OCI-LY3 (cell line): ENCODE measurements at regions not wholly inside any gene's neighbourhood (a gene's known extent, or its start where the extent isn't known, plus 50 kb on each side); places are given as distances from the start of the nearest gene placed in this dataset.

ENCODE experiments used
- CTCF ChIP-seq: fragments of 200-600, 300-600 bp; sonication (generic); IDR thresholded peaks from 2 replicates; pipeline ENCODE4 v1.5.1; 2014; ENCODE audit warnings: antibody characterized with exemption, low read length, low read depth
- EZH2phosphoT487 ChIP-seq: fragments of 200-600 bp; shearing (Covaris generic); IDR thresholded peaks from 2 replicates; pipeline ENCODE4 v1.6.1; 2018; ENCODE audit warnings: antibody characterized with exemption, mixed run types, low read depth

DNA sequence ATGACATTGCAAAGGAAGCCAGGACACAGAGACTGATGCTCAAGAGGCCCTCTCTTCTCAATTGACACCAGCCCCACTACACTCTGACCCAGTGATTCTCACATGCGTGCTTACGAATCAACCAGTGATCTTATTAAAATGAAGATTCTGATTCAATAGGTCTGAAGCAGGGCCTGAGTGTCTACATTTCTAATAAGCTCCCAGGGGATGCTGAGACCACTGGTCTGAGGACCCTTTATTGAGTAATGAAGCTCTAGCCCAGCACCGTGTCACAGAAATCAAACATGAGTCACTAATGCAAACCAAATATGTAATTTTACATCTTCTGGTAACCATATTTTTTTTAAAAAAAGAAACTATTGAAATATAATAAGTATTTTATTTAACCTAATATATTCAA is 689.1 kb upstream of the LMCD1 start:
- TF ChIP-seq CTCF (no peak), EZH2phosphoT487 (no peak)
